NCI-H345 treated with DMSO at 0.1 percent for 48 hours (cell line): ENCODE measurements at regions not wholly inside any gene's neighbourhood (a gene's known extent, or its start where the extent isn't known, plus 50 kb on each side); places are given as distances from the start of the nearest gene placed in this dataset.
"Not testable (repeated sequence)": the region's sequence is repeated elsewhere in the genome, so short reads cannot be mapped to it uniquely, and the experiment has no call there.

Experiments used
- DNase-seq: peaks from one replicate; lab custom pipeline; 2025; ENCODE audit not compliant: unreplicated experiment; lab: John Stamatoyannopoulos, UW

- no peak for DNase-seq
Measured at GRCh38 chr5:39714036-39714698, 289.4 kb upstream of the DAB2 start.

GRCh38 chr5:39713250-39713916 is 288.6 kb upstream of the DAB2 start:
- DNase-seq = no peak

DNA sequence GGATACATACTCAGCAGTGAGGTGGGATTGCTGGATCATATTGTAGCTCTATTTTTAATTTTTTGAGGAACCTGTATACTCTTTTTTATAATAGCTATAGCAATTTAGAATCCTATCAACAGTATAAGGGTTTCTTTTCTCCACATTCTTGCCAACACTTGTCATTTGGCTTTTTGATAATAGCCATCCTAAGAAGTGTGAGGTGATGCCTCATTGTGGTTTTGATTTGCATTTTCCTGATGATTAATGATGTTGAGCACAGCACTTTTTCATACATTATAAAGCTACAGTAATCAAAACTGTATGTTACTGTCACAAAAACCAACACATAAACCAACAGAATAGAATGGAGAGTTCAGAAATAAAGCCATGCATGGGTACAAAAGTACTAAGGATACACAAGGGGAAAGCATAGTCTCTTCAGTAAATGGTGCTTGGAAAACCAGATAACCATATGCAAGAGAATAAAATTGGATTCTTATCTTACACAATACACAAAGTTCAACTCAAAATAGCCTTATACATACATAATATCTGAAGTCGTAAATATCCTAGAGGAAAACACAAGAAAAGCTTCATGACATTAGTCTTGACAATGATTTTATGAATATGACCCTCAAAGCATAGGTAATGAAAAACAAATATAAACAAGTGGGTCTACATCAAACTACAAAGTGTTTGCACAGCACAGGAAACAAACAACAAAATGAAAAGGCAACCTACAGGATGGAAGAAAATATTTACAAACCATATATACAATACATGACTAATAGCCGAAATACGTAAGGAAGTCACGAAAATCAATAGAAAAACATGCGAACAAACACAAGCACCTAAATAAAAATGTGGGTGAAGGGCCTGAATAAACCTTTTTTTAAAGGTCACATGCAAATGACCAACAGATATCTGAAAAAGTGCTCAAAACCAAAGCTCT is 287.8 kb upstream of the DAB2 start:
- DNase-seq = no peak

DNA sequence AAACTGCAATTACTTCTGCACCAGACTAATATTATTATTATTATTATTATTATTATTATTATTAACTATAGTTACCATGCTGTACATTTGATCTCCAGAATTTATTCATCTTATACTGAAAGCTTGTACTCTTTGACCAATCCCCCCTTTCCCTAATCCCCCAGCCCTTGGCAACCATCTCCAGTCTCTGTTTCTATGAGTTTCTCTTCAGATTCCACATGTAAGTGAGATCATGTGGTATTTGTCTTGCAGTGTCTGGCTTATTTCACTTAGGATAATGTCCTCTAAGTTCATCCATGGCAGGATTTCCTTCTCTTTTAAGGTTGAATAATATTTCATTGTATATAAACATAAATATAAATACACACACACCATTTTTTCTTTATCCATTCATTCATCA is 287.0 kb upstream of the DAB2 start:
- no peak for DNase-seq

DNA sequence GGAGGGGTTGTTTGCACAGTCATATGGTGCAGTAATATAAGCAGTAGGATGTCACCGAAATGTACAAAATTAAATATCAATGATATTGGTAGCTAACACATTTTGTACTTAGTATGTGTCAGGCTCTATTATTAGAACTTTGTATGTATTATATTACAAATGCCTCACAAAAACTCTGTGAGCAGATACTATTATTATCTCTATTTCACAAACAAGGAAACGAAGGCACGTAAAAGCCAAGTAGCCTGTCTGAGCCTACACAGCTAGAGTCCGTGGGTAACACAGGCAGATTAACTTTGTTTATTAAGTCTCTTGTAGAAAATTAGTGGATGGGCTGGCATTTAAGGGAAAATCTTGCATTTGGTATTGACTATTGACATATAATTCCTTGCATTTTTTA is 284.3 kb upstream of the DAB2 start:
- no peak for DNase-seq

GRCh38 chr5:39702928-39703327 is 278.1 kb upstream of the DAB2 start:
- DNase-seq = no peak

DNA sequence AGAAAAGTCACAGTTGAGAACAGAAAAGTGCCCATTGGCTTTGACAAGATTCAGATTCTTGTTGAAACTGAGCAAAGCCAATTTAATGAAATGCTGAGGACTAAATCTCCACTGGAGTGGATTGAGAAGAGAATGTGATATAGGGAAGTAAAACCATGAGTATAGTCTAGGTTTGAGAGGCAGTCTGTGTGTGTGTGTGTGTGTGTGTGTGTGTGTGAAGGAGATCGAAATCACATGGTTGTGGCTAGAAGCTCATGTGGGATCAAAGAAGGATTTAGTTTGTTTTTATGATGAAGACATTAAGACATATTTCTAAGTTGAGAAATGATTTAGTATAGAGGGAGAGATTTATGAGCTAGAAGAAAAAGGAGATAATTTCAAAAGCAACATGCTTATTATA is 275.7 kb upstream of the DAB2 start:
- DNase-seq = no peak

GRCh38 chr5:39698838-39699560 is 274.2 kb upstream of the DAB2 start:
- no peak for DNase-seq

DNA sequence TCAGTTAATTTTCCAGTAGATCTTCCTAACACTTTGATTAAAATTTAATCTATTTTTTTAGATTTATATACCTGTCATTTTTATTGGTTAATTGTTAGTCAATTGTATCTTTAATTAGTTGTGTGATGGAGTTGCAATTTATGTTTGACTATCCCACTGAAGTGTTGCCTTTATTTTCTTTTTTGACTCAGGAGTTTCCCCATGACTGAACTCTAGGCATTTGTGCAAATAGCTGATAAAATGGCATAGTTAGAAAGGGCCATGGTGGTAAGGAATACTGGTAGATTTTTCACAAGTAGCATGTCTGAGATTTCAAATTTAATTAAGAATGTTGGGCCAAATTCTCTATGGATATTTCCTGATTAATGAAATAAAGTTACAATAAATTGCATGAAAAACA is 273.1 kb upstream of the DAB2 start:
- DNase-seq = no peak

- no peak for DNase-seq
Measured at GRCh38 chr5:39696672-39697398, 272.1 kb upstream of the DAB2 start.

DNA sequence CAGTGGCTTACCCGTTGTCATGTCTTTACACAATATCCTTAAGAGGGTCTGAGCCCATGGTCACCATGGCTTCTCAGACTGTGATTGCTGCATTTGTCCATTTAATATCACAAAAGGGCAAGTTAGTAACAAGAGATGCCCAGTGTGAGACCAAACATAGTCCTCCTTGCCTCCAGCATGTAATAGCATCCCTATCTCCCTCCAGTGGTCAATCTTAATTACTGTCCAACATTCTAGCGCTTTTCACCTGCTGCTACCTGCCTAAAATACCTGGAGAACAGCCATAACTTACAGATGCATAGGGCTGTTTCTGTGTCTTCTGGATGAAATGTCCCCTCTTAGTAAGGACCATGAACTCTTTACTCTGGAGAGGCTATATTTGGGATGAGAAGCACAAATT is 267.2 kb upstream of the DAB2 start:
- no peak for DNase-seq

DNA sequence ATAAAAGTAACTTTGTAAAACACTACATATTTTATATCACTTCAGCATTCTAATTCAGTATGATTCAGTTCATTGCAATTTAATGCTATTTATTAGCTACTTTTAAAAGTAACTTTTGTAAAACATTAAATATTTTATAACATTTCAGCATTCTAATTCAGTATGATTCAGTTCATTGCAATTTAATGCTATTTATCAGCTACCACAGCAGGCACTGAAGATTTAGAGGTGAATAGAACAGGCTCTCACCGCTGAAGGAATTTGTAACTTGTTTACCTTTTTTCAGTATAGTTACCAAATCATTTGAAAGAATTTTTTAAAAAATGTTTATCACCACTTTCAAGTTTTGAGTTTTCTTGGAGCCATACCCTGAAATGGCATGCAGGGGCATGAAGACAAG is 266.4 kb upstream of the DAB2 start:
- no peak for DNase-seq

- DNase-seq = no peak
Measured at GRCh38 chr5:39689919-39690318, 265.1 kb upstream of the DAB2 start.

GRCh38 chr5:39687924-39688323 is 263.1 kb upstream of the DAB2 start:
- DNase-seq = not testable (repeated sequence)

DNA sequence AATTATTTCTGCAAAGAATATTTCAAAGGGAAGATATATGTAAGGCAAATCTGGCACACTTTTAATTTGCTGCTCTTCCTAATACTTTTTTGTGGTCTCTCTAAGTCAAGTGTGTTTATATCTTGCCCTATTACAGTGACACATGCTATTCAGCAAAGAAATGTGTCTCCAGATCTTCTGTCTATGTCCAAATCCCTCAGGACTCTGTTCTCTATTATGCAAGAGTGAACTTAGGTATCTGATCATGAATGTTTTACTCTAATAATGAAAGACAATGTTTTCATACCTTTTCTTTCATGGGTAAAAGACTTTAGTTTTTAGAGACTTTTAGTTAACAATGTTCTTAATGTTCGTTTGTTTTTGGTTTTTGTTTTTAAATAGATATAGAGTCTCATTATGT is 255.4 kb upstream of the DAB2 start:
- DNase-seq = no peak

DNA sequence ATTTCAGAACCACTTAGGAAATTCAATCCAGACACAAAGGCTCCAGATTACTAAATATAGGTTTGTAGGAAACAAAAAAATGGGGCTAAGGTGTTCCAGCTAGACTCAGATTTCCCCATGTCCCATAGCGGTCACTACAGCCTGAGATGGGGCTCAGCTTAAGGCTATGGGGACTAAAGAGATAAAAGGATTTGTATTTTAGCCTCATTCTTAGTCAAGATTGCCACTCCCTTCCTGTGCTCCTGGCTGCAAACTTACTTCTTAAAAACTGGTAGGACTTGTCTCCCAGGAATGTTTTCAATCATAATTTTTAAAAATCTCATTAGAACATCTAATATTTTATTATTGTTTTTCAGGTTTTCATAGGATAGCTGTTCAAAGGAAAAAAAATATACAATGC is 253.8 kb upstream of the DAB2 start:
- no peak for DNase-seq

- no peak for DNase-seq
Measured at GRCh38 chr5:39675676-39676075, 250.9 kb upstream of the DAB2 start.

GRCh38 chr5:39674209-39675082 is 249.7 kb upstream of the DAB2 start:
- DNase-seq = no peak

- no peak for DNase-seq
Measured at GRCh38 chr5:39671561-39671961, 246.8 kb upstream of the DAB2 start.

GRCh38 chr5:39670955-39671354 is 246.2 kb upstream of the DAB2 start:
- no peak for DNase-seq
